Coronary artery (tissue), 2 donors: ENCODE measurements at regions not wholly inside any gene's neighbourhood (a gene's known extent, or its start where the extent isn't known, plus 50 kb on each side); places are given as distances from the start of the nearest gene placed in this dataset.
"Not testable (repeated sequence)": the region's sequence is repeated elsewhere in the genome, so short reads cannot be mapped to it uniquely, and the experiment has no call there.

ENCODE experiments used
- DNase-seq: peaks from one replicate; pipeline ENCODE4 v3.0.0-alpha.2; 2017; ENCODE audit warnings: low spot score
- H3K27ac ChIP-seq, 2 donors: fragments of 200-600 bp; sonication (generic); one replicate each; pipeline ENCODE4 v1.5.1; 2016 to 2019
- H3K4me3 ChIP-seq: fragments of 200-600 bp; sonication (generic); 2 replicates; pipeline ENCODE4 v1.5.1; 2016; ENCODE audit warnings: mild to moderate bottlenecking, moderate library complexity
- TF ChIP-seq, protein P1 (sequence below): fragments of 200-600 bp; sonication (generic); IDR thresholded peaks from one replicate; pipeline ENCODE4 v1.5.1; 2019; ENCODE audit warnings: antibody characterized with exemption

DNA sequence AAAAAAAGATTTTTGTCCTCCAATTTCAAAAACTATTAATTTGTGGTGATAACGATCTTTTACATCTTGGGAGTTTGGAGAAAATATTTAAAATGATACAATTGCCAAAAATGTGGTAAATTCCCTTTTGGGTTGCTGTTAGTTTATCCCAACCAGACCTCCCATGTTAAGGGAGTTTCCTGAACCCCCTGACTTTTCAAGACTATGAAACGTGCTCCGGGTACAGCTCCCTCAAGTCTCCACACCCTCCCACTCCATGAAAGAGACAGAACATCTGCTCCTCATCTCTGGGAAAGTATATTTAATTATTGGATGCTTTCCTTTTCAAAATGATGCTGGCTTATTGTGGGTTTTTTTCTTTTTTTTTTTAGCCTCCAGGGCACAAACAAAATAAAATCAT is 534.6 kb upstream of the NRP1 start:
- no peak for DNase-seq
- H3K27ac ChIP-seq: no peak overlapping the region
- TF ChIP-seq, protein P1, sequence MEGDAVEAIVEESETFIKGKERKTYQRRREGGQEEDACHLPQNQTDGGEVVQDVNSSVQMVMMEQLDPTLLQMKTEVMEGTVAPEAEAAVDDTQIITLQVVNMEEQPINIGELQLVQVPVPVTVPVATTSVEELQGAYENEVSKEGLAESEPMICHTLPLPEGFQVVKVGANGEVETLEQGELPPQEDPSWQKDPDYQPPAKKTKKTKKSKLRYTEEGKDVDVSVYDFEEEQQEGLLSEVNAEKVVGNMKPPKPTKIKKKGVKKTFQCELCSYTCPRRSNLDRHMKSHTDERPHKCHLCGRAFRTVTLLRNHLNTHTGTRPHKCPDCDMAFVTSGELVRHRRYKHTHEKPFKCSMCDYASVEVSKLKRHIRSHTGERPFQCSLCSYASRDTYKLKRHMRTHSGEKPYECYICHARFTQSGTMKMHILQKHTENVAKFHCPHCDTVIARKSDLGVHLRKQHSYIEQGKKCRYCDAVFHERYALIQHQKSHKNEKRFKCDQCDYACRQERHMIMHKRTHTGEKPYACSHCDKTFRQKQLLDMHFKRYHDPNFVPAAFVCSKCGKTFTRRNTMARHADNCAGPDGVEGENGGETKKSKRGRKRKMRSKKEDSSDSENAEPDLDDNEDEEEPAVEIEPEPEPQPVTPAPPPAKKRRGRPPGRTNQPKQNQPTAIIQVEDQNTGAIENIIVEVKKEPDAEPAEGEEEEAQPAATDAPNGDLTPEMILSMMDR: no peak
- no peak overlapping the region for H3K4me3 ChIP-seq

DNA sequence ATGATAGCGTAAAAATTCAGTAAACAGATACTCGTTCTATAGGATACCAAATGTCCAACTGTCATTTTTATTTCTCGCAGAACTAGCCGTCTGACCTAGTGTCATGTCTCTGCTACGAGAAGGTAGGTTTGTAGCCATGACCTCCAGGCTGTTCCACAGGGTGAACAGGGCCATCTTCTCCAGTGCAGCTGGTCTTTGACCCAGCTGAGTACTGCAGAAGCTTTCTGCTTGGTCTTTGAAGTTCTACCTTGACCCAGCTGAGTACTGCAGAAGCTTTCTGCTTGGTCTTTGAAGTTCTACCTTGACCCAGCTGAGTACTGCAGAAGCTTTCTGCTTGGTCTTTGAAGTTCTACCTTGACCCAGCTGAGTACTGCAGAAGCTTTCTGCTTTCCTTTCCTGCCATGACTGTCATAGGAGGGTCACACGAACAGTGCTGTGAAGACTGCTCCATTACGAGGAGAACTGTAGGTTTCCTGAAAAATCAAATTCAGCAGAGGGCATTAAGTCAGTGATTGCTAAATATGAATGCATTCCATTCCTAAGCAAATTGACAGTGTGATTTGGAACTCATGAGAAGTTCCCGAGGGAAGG is 532.8 kb upstream of the NRP1 start:
- H3K4me3 ChIP-seq, DNase-seq, H3K27ac ChIP-seq: not testable (repeated sequence)

DNA sequence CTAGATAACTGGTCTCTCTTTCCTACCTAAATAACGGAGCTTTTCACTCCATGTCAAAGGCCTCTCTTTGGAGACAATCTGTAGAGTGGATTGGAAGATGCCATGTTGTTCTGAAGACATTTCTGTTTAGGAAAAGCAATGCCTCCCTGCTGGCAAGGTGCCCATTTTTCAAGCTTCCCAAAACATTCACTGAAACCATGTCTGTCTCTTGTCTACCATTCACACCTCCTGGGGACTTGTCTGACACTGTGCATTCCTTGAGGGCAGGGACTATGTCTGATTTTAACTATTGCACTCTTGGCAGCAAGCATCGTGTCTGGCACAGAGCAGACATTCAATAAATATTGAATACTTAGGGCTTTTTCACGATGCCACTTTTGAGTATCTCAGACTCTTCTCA is 528.9 kb upstream of the NRP1 start:
- TF ChIP-seq, protein P1: no peak
- no peak for DNase-seq
- no peak overlapping the region for H3K4me3 ChIP-seq
- H3K27ac ChIP-seq: no peak overlapping the region

DNA sequence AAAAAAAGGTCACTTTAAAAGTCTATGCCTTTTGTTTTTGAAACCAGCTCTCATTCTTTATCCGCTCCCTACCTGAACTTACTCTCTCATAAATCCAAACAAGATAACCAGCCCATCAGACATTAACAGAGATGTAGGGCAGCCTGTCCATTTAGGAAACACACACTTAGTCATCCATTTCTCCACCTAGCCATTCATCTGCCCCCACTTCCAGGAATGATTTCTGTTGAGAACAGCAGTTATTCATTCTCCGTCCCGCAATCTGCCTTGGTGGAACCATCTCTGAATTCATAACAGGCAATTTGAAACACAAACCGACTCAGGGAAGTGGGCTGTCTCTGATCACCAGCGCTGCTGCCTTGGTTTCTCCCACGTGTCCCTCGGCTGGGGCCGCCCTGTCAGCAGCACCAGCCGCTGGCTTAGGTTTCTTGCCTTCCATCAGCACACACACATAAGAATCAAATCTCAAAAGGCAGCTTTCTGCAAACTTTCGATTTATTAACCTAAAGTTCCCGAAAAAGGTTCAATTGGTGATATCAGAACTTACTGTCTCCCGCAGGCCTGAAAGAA is 528.2 kb upstream of the NRP1 start:
- TF ChIP-seq, protein P1: no peak
- Histone ChIP-seq H3K4me3 (no peak overlapping the region), H3K27ac (no peak overlapping the region)
- no peak for DNase-seq

DNA sequence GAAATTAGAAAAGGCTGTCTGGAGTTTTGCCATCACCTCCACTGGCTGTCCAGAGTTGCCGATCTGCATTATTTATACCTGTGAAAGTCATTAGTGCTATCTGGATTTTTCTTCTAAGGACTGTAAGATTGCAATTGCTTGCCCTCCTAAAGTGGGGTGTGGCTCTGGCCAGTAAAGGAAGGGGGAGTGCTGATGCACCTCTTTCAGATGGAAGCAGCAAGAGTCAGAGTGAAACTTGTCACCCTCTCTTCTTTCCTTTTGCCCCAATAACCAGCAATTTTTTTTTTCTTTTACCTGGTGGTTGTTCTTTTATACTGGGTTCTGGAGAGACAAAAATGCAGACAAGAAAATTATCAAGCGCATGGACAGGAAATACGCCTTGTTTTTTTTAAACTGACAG is 527.4 kb upstream of the NRP1 start:
- Histone ChIP-seq H3K4me3 (no peak overlapping the region), H3K27ac (no peak overlapping the region)
- TF ChIP-seq, protein P1: no peak
- DNase-seq: no peak

DNA sequence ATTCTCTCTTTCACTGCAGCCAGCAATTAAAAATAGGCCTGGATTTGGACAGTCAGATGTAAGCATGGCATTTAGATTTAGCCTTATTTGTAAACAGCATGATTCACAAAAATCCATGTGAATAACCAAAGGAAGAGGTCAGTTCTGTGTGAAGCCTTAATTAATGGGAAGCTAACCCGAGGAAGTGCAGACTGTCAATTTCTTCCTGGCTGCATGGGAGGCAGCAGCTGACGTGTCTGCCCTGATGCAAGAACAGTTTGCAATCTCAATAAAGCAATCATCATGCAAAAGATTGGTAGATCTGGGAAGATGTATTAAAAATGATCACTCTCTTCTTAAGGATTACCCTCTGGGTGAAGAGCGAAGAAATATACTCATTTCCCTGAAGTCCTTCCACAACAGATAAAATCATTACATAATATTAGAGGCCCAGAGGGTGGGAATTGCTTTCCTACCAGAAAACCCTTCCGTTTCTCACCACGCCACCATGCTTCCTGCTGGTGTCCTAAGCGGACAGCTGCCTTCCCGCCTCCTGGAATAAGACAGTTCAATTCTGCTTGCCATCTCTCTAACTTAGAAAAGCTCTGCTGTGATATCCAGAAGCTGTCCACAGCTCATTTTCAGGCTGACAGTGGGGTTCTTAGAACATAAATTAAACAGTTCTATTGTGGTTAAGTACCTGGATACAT is 526.7 kb upstream of the NRP1 start:
- Histone ChIP-seq H3K27ac (no peak overlapping the region), H3K4me3 (no peak overlapping the region)
- DNase-seq: no peak
- TF ChIP-seq, protein P1: no peak

DNA sequence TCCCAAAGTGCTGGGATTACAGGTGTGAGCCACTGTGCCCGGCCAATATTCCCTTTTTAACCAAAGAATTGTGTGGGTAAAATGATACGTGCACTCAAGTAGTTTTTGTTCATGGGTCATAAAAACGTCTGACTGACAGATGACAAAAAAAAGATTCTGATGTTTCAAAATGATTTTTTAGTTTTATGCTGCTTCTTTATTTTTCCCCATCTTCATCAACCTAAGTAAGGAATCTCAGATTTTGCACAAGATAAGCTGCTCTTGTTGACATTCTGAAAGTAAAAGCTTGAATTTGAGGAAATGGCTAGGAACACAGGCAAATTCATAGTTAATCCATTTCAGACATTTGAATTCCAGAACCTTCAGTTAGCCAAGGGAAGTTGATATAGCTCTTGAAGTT is 526.1 kb upstream of the NRP1 start:
- Histone ChIP-seq H3K4me3 (no peak overlapping the region), H3K27ac (no peak overlapping the region)
- TF ChIP-seq, protein P1: no peak
- DNase-seq: no peak
